ENCODE measurements at regions not wholly inside any gene's neighbourhood (a gene's known extent, or its start where the extent isn't known, plus 50 kb on each side); places are given as distances from the start of the nearest gene placed in this dataset.

DNA sequence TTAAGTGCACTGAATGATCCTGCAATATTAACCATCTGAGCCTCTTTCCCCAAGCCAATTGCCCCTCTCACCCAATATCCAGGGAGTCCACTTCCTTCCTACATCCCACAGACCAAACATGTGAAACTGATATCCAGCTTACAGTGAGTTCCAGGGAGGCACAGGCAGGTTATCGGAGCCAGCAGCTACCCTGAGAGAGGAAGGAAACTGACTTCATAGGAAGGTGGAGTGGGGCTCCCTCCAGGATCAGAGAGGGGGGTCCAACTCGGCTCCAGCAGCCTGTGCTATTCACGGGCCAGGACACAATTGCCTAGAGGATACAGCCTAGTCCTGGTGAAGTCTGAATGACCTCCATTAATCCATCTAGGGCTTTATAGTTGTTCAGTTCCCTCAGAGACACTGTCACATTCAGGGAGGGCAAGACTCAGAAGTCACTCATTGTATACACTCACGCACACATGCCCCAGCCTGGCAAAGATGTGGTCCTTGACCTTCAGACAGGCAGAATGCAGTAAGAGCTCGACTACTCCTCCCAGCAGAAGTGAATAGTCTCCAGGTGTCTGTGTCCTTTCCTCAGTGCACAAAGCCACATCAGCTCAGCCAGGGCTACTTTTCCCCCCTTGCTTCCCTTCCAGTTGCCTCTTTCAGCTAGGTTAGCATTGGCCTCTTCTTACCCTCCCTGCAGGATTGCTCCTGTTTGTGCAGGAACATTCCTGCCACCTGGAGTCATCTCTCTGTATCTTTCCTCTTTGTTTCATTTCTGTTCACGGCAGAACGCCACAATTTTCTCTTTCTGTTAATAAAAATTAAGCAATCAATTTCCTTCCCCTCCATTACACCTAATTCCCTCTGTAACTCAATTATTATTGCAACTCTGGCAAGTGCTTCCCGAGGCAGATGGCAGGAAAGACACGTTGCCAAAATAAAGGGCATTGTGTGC is 501.7 kb downstream of the ARHGEF28 start:
- no TSS peak for BruUV-seq (replicated peaks)
- H3K4me1 ChIP-seq (ENCODE audit: insufficient read depth, low read length, poor library complexity, severe bottlenecking) = peaks cover 3% of the 10 kb centered on the region
- ChIA-PET POLR2A (ENCODE audit: low non-redundant PET) (no interaction called here), CTCF (no interaction called here)
- no peaks in the 10 kb centered on the region for H3K36me3 ChIP-seq (ENCODE audit: insufficient read depth, low read length, poor library complexity, severe bottlenecking)
- peaks cover 32% of the 10 kb centered on the region for H3K27me3 ChIP-seq (replicated peaks; ENCODE audit: insufficient read depth, low read depth, low read length, poor library complexity)
- intact Hi-C loops (cut with micrococcal nuclease; ENCODE audit: unreplicated experiment) = loop anchor here (10.0 kb wide), 1 partner anchor 517 kb away; the partner anchor contains the start of gene ENC1
- H3K9me3 ChIP-seq (ENCODE audit: low read depth, low read length, poor library complexity, severe bottlenecking) = no peaks in the 10 kb centered on the region
- DNase-seq (ENCODE audit: low spot score) = no peak
- no peak overlapping the region for H3K4me3 ChIP-seq (ENCODE audit: low read depth, low read length, poor library complexity, severe bottlenecking)
- H3K27ac ChIP-seq (ENCODE audit: low read depth, low read length, poor library complexity, severe bottlenecking) = no peak overlapping the region
- no peak for TF ChIP-seq EZH2 (IDR thresholded peaks at IDR 0.05; ENCODE audit: borderline replicate concordance, low read depth, low read length, poor library complexity, severe bottlenecking)
- no peak for TF ChIP-seq CTCF (conservative IDR thresholded peaks at IDR 0.05; ENCODE audit: low read depth, low read length)

DNA sequence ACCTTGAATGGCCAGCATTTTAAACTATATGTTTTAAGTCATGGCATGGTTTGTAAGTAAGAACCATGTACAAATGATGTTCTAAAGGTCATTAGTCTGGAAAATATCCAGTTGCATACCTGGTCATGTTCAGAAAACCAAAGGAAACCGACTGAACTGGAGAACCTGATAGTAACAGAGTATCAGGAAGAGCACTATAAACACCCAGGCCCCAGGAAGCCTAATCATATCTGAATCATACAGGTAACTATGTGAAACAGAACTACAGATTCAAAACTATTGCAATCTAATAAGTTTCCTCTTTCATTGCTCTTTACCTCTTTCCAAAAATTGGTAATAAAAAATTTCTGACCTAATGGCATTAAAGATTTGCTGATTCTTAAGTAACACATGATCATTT is 500.3 kb downstream of the ARHGEF28 start:
- intact Hi-C loops (cut with micrococcal nuclease; ENCODE audit: unreplicated experiment) = loop anchor here (10.0 kb wide), 1 partner anchor 519 kb away; the partner anchor contains the start of gene ENC1
- Histone ChIP-seq H3K4me3 (ENCODE audit: low read depth, low read length, poor library complexity, severe bottlenecking) (no peak overlapping the region), H3K27me3 (replicated peaks; ENCODE audit: insufficient read depth, low read depth, low read length, poor library complexity) (peaks cover 32% of the 10 kb centered on the region), H3K9me3 (ENCODE audit: low read depth, low read length, poor library complexity, severe bottlenecking) (no peaks in the 10 kb centered on the region), H3K4me1 (ENCODE audit: insufficient read depth, low read length, poor library complexity, severe bottlenecking) (peaks cover 3% of the 10 kb centered on the region), H3K27ac (ENCODE audit: low read depth, low read length, poor library complexity, severe bottlenecking) (no peak overlapping the region), H3K36me3 (ENCODE audit: insufficient read depth, low read length, poor library complexity, severe bottlenecking) (no peaks in the 10 kb centered on the region)
- ChIA-PET POLR2A (ENCODE audit: low non-redundant PET) (interaction anchor here (0.6 kb wide), 1 partner anchor 512 kb away, joined by 3 read pairs; no protein-coding TSS in a partner anchor), CTCF (no interaction called here)
- DNase-seq (ENCODE audit: low spot score) = no peak
- BruUV-seq (replicated peaks) = no TSS peak
- TF ChIP-seq EZH2 (IDR thresholded peaks at IDR 0.05; ENCODE audit: borderline replicate concordance, low read depth, low read length, poor library complexity, severe bottlenecking) (no peak), CTCF (conservative IDR thresholded peaks at IDR 0.05; ENCODE audit: low read depth, low read length) (no peak)

GRCh38 chr5:74124826-74125225 is 498.8 kb downstream of the ARHGEF28 start:
- Histone ChIP-seq H3K4me1 (ENCODE audit: insufficient read depth, low read length, poor library complexity, severe bottlenecking) (peaks cover 3% of the 10 kb centered on the region), H3K36me3 (ENCODE audit: insufficient read depth, low read length, poor library complexity, severe bottlenecking) (no peaks in the 10 kb centered on the region), H3K9me3 (ENCODE audit: low read depth, low read length, poor library complexity, severe bottlenecking) (no peaks in the 10 kb centered on the region), H3K4me3 (ENCODE audit: low read depth, low read length, poor library complexity, severe bottlenecking) (no peak overlapping the region), H3K27me3 (replicated peaks; ENCODE audit: insufficient read depth, low read depth, low read length, poor library complexity) (peaks cover 28% of the 10 kb centered on the region), H3K27ac (ENCODE audit: low read depth, low read length, poor library complexity, severe bottlenecking) (no peak overlapping the region)
- intact Hi-C loops (cut with micrococcal nuclease; ENCODE audit: unreplicated experiment) = loop anchor here (10.0 kb wide), 1 partner anchor 520 kb away; the partner anchor contains the start of gene ENC1
- no TSS peak for BruUV-seq (replicated peaks)
- TF ChIP-seq EZH2 (IDR thresholded peaks at IDR 0.05; ENCODE audit: borderline replicate concordance, low read depth, low read length, poor library complexity, severe bottlenecking) (no peak), CTCF (conservative IDR thresholded peaks at IDR 0.05; ENCODE audit: low read depth, low read length) (no peak)
- ChIA-PET POLR2A (ENCODE audit: low non-redundant PET) (no interaction called here), CTCF (no interaction called here)
- no peak for DNase-seq (ENCODE audit: low spot score)
